A673 (cell line): ENCODE measurements at regions not wholly inside any gene's neighbourhood (a gene's known extent, or its start where the extent isn't known, plus 50 kb on each side); places are given as distances from the start of the nearest gene placed in this dataset.
"Not testable (repeated sequence)": the region's sequence is repeated elsewhere in the genome, so short reads cannot be mapped to it uniquely, and the experiment has no call there.

Experiments used
- BruUV-seq: library from RNA; stranded (reverse); fragments of 400-500 nt; replicated peaks from 2 replicates; lab custom pipeline; 2021; lab: Mats Ljungman, UMichigan
- CTCF ChIA-PET: fragments of 300-600 bp; sonication (Branson Sonifier 250); formaldehyde crosslinking; loops from one replicate; lab custom pipeline; 2022; ENCODE audit warnings: antibody characterized with exemption; lab: Charles Lee
- POLR2A ChIA-PET: fragments of 300-600 bp; sonication (Branson Sonifier 250); formaldehyde crosslinking; loops from one replicate; lab custom pipeline; 2022; ENCODE audit warnings: antibody characterized with exemption; ENCODE audit not compliant: low non-redundant PET; lab: Charles Lee
- DNase-seq: peaks from one replicate; pipeline ENCODE4 v3.0.0-alpha.2; 2015; ENCODE audit warnings: low spot score
- H3K27ac ChIP-seq: fragments of 200-600 bp; sonication (generic); 2 replicates; pipeline ENCODE4 v1.5.1; 2016; ENCODE audit warnings: mixed run types, low read depth, mild to moderate bottlenecking, mixed read lengths, antibody characterized with exemption, low read length; ENCODE audit not compliant: poor library complexity, severe bottlenecking
- H3K27me3 ChIP-seq: fragments of 200-600 bp; sonication (generic); replicated peaks from 2 replicates; pipeline ENCODE4 v1.6.1; 2017; ENCODE audit warnings: mixed run types, low read depth, mild to moderate bottlenecking, mixed read lengths, antibody characterized with exemption, low read length; ENCODE audit not compliant: insufficient read depth, poor library complexity
- H3K36me3 ChIP-seq: fragments of 200-600 bp; sonication (generic); 2 replicates; pipeline ENCODE4 v1.6.1; 2016; ENCODE audit warnings: mixed run types, mild to moderate bottlenecking, mixed read lengths, antibody characterized with exemption, low read length; ENCODE audit not compliant: insufficient read depth, poor library complexity, severe bottlenecking
- H3K4me1 ChIP-seq: fragments of 200-600 bp; sonication (generic); 2 replicates; pipeline ENCODE4 v1.6.1; 2017; ENCODE audit warnings: mixed run types, mild to moderate bottlenecking, mixed read lengths, antibody characterized with exemption, low read length; ENCODE audit not compliant: insufficient read depth, poor library complexity, severe bottlenecking
- H3K4me3 ChIP-seq: fragments of 200-600 bp; sonication (generic); 2 replicates; pipeline ENCODE4 v1.5.1; 2016; ENCODE audit warnings: low read depth, mixed run types, mild to moderate bottlenecking, mixed read lengths, low read length; ENCODE audit not compliant: poor library complexity, severe bottlenecking
- H3K9me3 ChIP-seq: fragments of 200-600 bp; sonication (generic); 2 replicates; pipeline ENCODE4 v1.6.1; 2016; ENCODE audit warnings: mixed run types, low read depth, mild to moderate bottlenecking, mixed read lengths, antibody characterized with exemption, low read length; ENCODE audit not compliant: poor library complexity, severe bottlenecking
- CTCF ChIP-seq: fragments of 300-800, 200-600 bp; sonication (generic); conservative IDR thresholded peaks from 2 replicates; pipeline ENCODE4 v1.5.1; 2017; ENCODE audit warnings: low read depth, mild to moderate bottlenecking, antibody characterized with exemption, low read length, moderate library complexity, mixed read lengths
- EZH2 ChIP-seq: fragments of 200-600 bp; sonication (generic); IDR thresholded peaks from 2 replicates; pipeline ENCODE4 v1.6.1; 2017; ENCODE audit warnings: borderline replicate concordance, low read depth, mild to moderate bottlenecking, mixed read lengths, antibody characterized with exemption, low read length; ENCODE audit not compliant: poor library complexity, severe bottlenecking
- intact Hi-C: fragments of 100-400 bp; cut with micrococcal nuclease; formaldehyde crosslinking; loops from one replicate; pipeline ENCODE4 v1.10.0; 2022; ENCODE audit not compliant: unreplicated experiment

GRCh38 chr10:2772816-2773631 is 294.3 kb upstream of the PFKP start:
- Histone ChIP-seq H3K9me3 (peaks cover 9% of the 10 kb centered on the region), H3K36me3 (no peaks in the 10 kb centered on the region), H3K27me3 (peaks cover 94% of the 10 kb centered on the region), H3K4me3 (no peak overlapping the region), H3K27ac (no peak overlapping the region), H3K4me1 (no peaks in the 10 kb centered on the region)
- TF ChIP-seq CTCF (no peak), EZH2 (peak; percentile 96)
- intact Hi-C loops = no loop called here
- ChIA-PET POLR2A (no interaction called here), CTCF (no interaction called here)
- DNase-seq = no peak
- BruUV-seq = no TSS peak

- no peak overlapping the region for H3K27ac ChIP-seq
- TF ChIP-seq EZH2 (no peak), CTCF (no peak)
- BruUV-seq = no TSS peak
- H3K9me3 ChIP-seq = peaks cover 9% of the 10 kb centered on the region
- no peaks in the 10 kb centered on the region for H3K36me3 ChIP-seq
- H3K4me1 ChIP-seq = no peaks in the 10 kb centered on the region
- intact Hi-C loops = no loop called here
- POLR2A ChIA-PET = no interaction called here
- no peak for DNase-seq
- peaks cover 94% of the 10 kb centered on the region for H3K27me3 ChIP-seq
- CTCF ChIA-PET = no interaction called here
- no peak overlapping the region for H3K4me3 ChIP-seq
Observed at GRCh38 chr10:2772135-2772534, 295.2 kb upstream of the PFKP start.

GRCh38 chr10:2767293-2767692 is 300.1 kb upstream of the PFKP start:
- H3K27ac ChIP-seq, intact Hi-C loops, H3K4me3 ChIP-seq, DNase-seq, BruUV-seq, CTCF ChIA-PET, H3K36me3 ChIP-seq, H3K9me3 ChIP-seq, POLR2A ChIA-PET, H3K4me1 ChIP-seq: not testable (repeated sequence)
- H3K27me3 ChIP-seq = peaks cover 95% of the 10 kb centered on the region

- POLR2A ChIA-PET = no interaction called here
- no peaks in the 10 kb centered on the region for H3K36me3 ChIP-seq
- H3K4me1 ChIP-seq = peaks cover 8% of the 10 kb centered on the region
- no peak for TF ChIP-seq EZH2
- TF ChIP-seq CTCF = no peak
- DNase-seq = no peak
- intact Hi-C loops = no loop called here
- no peak overlapping the region for H3K27ac ChIP-seq
- no peak overlapping the region for H3K4me3 ChIP-seq
- no peaks in the 10 kb centered on the region for H3K9me3 ChIP-seq
- CTCF ChIA-PET = no interaction called here
- BruUV-seq = no TSS peak
- H3K27me3 ChIP-seq = peaks cover 95% of the 10 kb centered on the region
Observed at GRCh38 chr10:2761971-2762370, 305.4 kb upstream of the PFKP start.
